ENCODE measurements at regions not wholly inside any gene's neighbourhood (a gene's known extent, or its start where the extent isn't known, plus 50 kb on each side); places are given as distances from the start of the nearest gene placed in this dataset.

DNA sequence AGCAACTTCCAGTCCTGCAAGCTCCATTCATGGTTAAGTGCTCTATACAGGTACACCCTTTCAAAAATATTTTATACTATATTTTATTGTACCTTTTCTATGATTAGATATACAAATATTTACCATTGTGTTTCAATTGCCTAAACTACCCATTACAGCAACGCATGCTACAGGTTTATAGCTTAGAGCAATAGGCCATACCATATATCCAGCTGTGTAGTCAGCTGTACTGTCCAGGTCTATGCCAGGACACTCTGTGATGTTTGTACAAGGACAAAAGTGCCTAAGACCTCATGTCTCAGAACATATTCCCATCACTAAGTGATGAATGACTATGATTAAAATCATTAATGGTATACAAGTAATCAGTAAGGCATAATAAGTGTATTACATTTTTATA lies 368.7 kb downstream of the CMPK2 start:
- Histone ChIP-seq H3K9me3 (no peaks in the 10 kb centered on the region), H3K4me3 (no peak overlapping the region), H3K27me3 (no peaks in the 10 kb centered on the region), H3K27ac (no peak overlapping the region), H3K36me3 (no peaks in the 10 kb centered on the region), H3K4me1 (no peaks in the 10 kb centered on the region)
- DNase-seq (no peak), ATAC-seq (no peak)
- TF ChIP-seq, protein P1, sequence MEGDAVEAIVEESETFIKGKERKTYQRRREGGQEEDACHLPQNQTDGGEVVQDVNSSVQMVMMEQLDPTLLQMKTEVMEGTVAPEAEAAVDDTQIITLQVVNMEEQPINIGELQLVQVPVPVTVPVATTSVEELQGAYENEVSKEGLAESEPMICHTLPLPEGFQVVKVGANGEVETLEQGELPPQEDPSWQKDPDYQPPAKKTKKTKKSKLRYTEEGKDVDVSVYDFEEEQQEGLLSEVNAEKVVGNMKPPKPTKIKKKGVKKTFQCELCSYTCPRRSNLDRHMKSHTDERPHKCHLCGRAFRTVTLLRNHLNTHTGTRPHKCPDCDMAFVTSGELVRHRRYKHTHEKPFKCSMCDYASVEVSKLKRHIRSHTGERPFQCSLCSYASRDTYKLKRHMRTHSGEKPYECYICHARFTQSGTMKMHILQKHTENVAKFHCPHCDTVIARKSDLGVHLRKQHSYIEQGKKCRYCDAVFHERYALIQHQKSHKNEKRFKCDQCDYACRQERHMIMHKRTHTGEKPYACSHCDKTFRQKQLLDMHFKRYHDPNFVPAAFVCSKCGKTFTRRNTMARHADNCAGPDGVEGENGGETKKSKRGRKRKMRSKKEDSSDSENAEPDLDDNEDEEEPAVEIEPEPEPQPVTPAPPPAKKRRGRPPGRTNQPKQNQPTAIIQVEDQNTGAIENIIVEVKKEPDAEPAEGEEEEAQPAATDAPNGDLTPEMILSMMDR (IDR thresholded peaks at IDR 0.05) = no peak
- intact Hi-C loops (cut with DNase I) = no loop called here

GRCh38 chr2:6498841-6499240 lies 366.9 kb downstream of the CMPK2 start:
- TF ChIP-seq, protein P1 (IDR thresholded peaks at IDR 0.05) = no peak
- DNase-seq = no peak
- Histone ChIP-seq H3K27me3 (no peaks in the 10 kb centered on the region), H3K27ac (no peak overlapping the region), H3K36me3 (no peaks in the 10 kb centered on the region), H3K4me3 (no peak overlapping the region), H3K9me3 (no peaks in the 10 kb centered on the region), H3K4me1 (no peaks in the 10 kb centered on the region)
- intact Hi-C loops (cut with DNase I) = no loop called here
- ATAC-seq = no peak

- intact Hi-C loops (cut with DNase I) = no loop called here
- Histone ChIP-seq H3K9me3 (no peaks in the 10 kb centered on the region), H3K27me3 (no peaks in the 10 kb centered on the region), H3K4me3 (no peak overlapping the region), H3K36me3 (no peaks in the 10 kb centered on the region), H3K27ac (no peak overlapping the region), H3K4me1 (no peaks in the 10 kb centered on the region)
- TF ChIP-seq, protein P1 (IDR thresholded peaks at IDR 0.05) = no peak
- ATAC-seq = no peak
- no peak for DNase-seq
Measured at GRCh38 chr2:6499691-6500090, 366.0 kb downstream of the CMPK2 start.

GRCh38 chr2:6506361-6506794 lies 359.3 kb downstream of the CMPK2 start:
- TF ChIP-seq, protein P1 (IDR thresholded peaks at IDR 0.05) = no peak
- H3K27ac ChIP-seq = no peak overlapping the region
- ATAC-seq (no peak), DNase-seq (no peak)
- intact Hi-C loops (cut with DNase I) = no loop called here
- no peaks in the 10 kb centered on the region for H3K4me1 ChIP-seq
- H3K36me3 ChIP-seq = no peaks in the 10 kb centered on the region
- no peak overlapping the region for H3K4me3 ChIP-seq
- H3K27me3 ChIP-seq = no peaks in the 10 kb centered on the region
- H3K9me3 ChIP-seq = no peaks in the 10 kb centered on the region

DNA sequence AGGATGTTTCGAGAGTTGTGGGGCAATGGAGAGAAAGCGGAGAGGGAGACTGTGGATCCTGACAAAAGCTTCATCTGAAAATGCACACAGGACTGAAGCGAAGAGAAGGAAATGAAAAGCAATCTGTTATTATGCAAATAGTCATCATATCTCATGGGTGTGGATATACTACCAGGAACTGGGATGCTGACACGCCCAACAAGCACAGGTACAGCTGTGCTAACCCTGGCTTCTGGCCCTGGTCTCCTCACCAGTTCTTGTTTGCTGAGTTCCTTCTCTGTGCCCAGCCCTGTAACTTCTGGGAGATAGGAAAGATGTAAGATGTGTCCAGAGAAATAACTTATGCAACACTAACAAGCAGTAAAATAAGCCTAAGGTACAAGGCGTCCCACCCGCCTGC lies 358.8 kb downstream of the CMPK2 start:
- Histone ChIP-seq H3K9me3 (no peaks in the 10 kb centered on the region), H3K4me3 (no peak overlapping the region), H3K27ac (no peak overlapping the region), H3K36me3 (no peaks in the 10 kb centered on the region), H3K4me1 (no peaks in the 10 kb centered on the region), H3K27me3 (no peaks in the 10 kb centered on the region)
- no peak for DNase-seq
- intact Hi-C loops (cut with DNase I) = no loop called here
- TF ChIP-seq, protein P1 (IDR thresholded peaks at IDR 0.05) = no peak
- ATAC-seq = no peak

GRCh38 chr2:6510532-6510931 lies 355.2 kb downstream of the CMPK2 start:
- Histone ChIP-seq H3K9me3 (no peaks in the 10 kb centered on the region), H3K27ac (no peak overlapping the region), H3K4me1 (no peaks in the 10 kb centered on the region), H3K36me3 (no peaks in the 10 kb centered on the region), H3K27me3 (no peaks in the 10 kb centered on the region), H3K4me3 (no peak overlapping the region)
- ATAC-seq (no peak), DNase-seq (no peak)
- TF ChIP-seq, protein P1 (IDR thresholded peaks at IDR 0.05) = no peak
- intact Hi-C loops (cut with DNase I) = no loop called here
